SK-N-SH (cell line): ENCODE measurements at regions not wholly inside any gene's neighbourhood (a gene's known extent, or its start where the extent isn't known, plus 50 kb on each side); places are given as distances from the start of the nearest gene placed in this dataset.
A peak's percentile ranks its signal among the peaks of the same experiment; 100 is the strongest.

Experiments used
- ELF1 ChIP-seq: IDR thresholded peaks from 2 replicates; pipeline ENCODE4 v1.4.0; 2012
- NFIC ChIP-seq: IDR thresholded peaks from 2 replicates; pipeline ENCODE4 v1.4.0; 2012; ENCODE audit warnings: borderline replicate concordance
- POLR2AphosphoS5 ChIP-seq: IDR thresholded peaks from 2 replicates; pipeline ENCODE4 v1.6.1; 2012; ENCODE audit warnings: low read depth, low read length
- SMC3 ChIP-seq: IDR thresholded peaks from 2 replicates; pipeline ENCODE4 v1.6.1; 2012; ENCODE audit warnings: low read depth, low read length, improper control_type of control experiment
- TF ChIP-seq, protein P1 (sequence below): IDR thresholded peaks from 2 replicates; pipeline ENCODE4 v1.6.1; 2012; ENCODE audit warnings: mild to moderate bottlenecking, low read depth, low read length, moderate library complexity
- TF ChIP-seq, protein P2 (sequence below): fragments of 200-600 bp; sonication (generic); IDR thresholded peaks from 2 replicates; pipeline ENCODE4 v1.6.1; 2017; ENCODE audit warnings: antibody characterized with exemption, mild to moderate bottlenecking, moderate library complexity

DNA sequence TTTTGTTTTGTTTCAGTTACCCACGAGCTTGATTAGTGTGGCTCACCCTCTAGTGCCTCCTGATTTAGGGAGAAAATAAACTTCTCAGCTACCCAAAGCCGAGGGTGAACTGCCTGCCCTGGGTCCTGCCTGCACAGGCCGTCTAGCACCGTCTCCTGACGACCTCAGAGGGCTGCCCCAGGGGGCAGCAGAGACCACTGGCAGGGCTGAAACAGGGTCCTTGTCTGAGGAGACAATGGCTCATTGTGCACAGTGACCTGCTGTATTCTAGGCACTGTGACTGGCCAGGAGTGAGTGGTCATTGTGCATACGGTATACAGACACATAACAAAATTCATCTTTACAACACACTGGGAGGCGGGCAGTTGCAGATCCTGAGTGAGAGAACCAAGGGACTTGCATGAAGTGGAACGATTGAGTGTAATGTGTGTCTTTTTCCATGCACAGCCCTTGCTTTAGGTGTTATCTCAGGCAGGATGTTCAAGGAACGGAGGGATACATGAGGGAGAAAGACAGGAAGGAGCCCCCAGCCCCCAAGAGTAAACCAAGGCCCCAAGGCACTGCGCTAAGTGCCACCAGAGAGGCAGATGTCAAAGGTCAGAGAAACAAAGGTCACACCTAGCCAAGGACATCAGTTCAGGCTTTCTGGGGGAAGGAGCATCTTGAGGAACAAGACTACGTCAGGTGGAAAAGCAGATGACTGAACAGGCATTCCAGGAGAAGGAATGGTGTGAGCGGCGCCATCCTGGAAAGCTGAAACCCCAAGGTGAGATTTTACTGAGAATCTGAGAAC is 421.3 kb downstream of the LPIN1 start:
- peak; percentile 42; the same call in 1 of the 2 replicates for TF ChIP-seq SMC3
- TF ChIP-seq POLR2AphosphoS5 = no peak
- TF ChIP-seq, protein P1, sequence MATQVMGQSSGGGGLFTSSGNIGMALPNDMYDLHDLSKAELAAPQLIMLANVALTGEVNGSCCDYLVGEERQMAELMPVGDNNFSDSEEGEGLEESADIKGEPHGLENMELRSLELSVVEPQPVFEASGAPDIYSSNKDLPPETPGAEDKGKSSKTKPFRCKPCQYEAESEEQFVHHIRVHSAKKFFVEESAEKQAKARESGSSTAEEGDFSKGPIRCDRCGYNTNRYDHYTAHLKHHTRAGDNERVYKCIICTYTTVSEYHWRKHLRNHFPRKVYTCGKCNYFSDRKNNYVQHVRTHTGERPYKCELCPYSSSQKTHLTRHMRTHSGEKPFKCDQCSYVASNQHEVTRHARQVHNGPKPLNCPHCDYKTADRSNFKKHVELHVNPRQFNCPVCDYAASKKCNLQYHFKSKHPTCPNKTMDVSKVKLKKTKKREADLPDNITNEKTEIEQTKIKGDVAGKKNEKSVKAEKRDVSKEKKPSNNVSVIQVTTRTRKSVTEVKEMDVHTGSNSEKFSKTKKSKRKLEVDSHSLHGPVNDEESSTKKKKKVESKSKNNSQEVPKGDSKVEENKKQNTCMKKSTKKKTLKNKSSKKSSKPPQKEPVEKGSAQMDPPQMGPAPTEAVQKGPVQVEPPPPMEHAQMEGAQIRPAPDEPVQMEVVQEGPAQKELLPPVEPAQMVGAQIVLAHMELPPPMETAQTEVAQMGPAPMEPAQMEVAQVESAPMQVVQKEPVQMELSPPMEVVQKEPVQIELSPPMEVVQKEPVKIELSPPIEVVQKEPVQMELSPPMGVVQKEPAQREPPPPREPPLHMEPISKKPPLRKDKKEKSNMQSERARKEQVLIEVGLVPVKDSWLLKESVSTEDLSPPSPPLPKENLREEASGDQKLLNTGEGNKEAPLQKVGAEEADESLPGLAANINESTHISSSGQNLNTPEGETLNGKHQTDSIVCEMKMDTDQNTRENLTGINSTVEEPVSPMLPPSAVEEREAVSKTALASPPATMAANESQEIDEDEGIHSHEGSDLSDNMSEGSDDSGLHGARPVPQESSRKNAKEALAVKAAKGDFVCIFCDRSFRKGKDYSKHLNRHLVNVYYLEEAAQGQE = no peak
- TF ChIP-seq, protein P2, sequence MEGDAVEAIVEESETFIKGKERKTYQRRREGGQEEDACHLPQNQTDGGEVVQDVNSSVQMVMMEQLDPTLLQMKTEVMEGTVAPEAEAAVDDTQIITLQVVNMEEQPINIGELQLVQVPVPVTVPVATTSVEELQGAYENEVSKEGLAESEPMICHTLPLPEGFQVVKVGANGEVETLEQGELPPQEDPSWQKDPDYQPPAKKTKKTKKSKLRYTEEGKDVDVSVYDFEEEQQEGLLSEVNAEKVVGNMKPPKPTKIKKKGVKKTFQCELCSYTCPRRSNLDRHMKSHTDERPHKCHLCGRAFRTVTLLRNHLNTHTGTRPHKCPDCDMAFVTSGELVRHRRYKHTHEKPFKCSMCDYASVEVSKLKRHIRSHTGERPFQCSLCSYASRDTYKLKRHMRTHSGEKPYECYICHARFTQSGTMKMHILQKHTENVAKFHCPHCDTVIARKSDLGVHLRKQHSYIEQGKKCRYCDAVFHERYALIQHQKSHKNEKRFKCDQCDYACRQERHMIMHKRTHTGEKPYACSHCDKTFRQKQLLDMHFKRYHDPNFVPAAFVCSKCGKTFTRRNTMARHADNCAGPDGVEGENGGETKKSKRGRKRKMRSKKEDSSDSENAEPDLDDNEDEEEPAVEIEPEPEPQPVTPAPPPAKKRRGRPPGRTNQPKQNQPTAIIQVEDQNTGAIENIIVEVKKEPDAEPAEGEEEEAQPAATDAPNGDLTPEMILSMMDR = peak; percentile 33
- TF ChIP-seq ELF1 = no peak
- no peak for TF ChIP-seq NFIC
